C4-2B (cell line): ENCODE measurements at regions not wholly inside any gene's neighbourhood (a gene's known extent, or its start where the extent isn't known, plus 50 kb on each side); places are given as distances from the start of the nearest gene placed in this dataset.

Source experiments
- ZFX ChIP-seq: fragments of 450-650 bp; IDR thresholded peaks from 2 replicates; pipeline ENCODE4 v1.6.1; 2017
- TF ChIP-seq, protein P1 (sequence below): fragments of 450-650 bp; conservative IDR thresholded peaks from 2 replicates; pipeline ENCODE4 v1.5.1; 2017; ENCODE audit warnings: mild to moderate bottlenecking

DNA sequence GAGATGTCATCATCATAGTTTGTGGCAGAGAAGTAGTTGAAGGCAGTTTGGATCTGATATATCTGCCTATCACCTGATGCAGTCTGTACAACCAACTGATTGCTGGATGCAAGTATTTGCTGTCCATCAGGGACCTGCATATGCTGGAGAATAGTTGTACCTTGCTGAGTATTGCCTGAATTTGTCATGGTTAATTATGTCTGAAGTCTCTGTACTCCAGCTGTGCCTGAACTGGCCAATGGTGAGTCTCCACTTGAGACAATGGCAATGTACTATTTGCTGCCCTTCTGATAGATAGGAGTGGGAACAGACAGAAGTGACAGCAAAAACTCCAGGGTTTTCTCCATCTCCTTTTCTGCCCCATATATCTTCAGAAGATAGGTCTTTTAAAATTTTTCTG is 531.5 kb downstream of the EPHA7 start:
- TF ChIP-seq, protein P1, sequence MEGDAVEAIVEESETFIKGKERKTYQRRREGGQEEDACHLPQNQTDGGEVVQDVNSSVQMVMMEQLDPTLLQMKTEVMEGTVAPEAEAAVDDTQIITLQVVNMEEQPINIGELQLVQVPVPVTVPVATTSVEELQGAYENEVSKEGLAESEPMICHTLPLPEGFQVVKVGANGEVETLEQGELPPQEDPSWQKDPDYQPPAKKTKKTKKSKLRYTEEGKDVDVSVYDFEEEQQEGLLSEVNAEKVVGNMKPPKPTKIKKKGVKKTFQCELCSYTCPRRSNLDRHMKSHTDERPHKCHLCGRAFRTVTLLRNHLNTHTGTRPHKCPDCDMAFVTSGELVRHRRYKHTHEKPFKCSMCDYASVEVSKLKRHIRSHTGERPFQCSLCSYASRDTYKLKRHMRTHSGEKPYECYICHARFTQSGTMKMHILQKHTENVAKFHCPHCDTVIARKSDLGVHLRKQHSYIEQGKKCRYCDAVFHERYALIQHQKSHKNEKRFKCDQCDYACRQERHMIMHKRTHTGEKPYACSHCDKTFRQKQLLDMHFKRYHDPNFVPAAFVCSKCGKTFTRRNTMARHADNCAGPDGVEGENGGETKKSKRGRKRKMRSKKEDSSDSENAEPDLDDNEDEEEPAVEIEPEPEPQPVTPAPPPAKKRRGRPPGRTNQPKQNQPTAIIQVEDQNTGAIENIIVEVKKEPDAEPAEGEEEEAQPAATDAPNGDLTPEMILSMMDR, result no peak
- TF ChIP-seq ZFX, result no peak
